Upper lobe of left lung (tissue), 6 donors: ENCODE measurements at regions not wholly inside any gene's neighbourhood (a gene's known extent, or its start where the extent isn't known, plus 50 kb on each side); places are given as distances from the start of the nearest gene placed in this dataset.

ENCODE experiments used
- ATAC-seq, 2 donors: fragments of 200-7000 bp; cut with Tn5 transposase; one replicate each; pipeline ENCODE4 v1.9.1; 2022; ENCODE audit warnings: mild to moderate bottlenecking in 2 of 2, moderate library complexity in 2 of 2; ENCODE audit not compliant: low FRiP score in 2 of 2
- DNase-seq, 2 donors: peaks; one replicate each; pipeline ENCODE4 v3.0.0-alpha.2; 2019 to 2020
- H3K27ac ChIP-seq, 4 donors: fragments of 200-600 bp; sonication (generic); one replicate each; pipeline ENCODE4 v1.5.1; 2016 to 2019
- H3K27me3 ChIP-seq, 4 donors: fragments of 200-600 bp; sonication (generic); one replicate each; pipeline ENCODE4 v1.5.1; 2017 to 2019
- H3K36me3 ChIP-seq, 4 donors: fragments of 200-600 bp; sonication (generic); one replicate each; pipeline ENCODE4 v1.5.1; 2016 to 2019
- H3K4me1 ChIP-seq, 4 donors: fragments of 200-600 bp; sonication (generic); one replicate each; pipeline ENCODE4 v1.5.1; 2018 to 2019
- H3K4me3 ChIP-seq, 4 donors: fragments of 200-600 bp; sonication (generic); one replicate each; pipeline ENCODE4 v1.5.1; 2017 to 2019; ENCODE audit warnings: mild to moderate bottlenecking in 2 of 4, moderate library complexity in 1 of 4
- H3K9me3 ChIP-seq, 4 donors: fragments of 200-600 bp; sonication (generic); one replicate each; pipeline ENCODE4 v1.5.1; 2018 to 2019
- EP300 ChIP-seq, 4 donors: sonication (generic); formaldehyde crosslinking; IDR thresholded peaks; one replicate each; pipeline ENCODE4 v1.5.1; 2017; ENCODE audit warnings: antibody characterized with exemption in 4 of 4, control low read depth in 2 of 4
- POLR2A ChIP-seq, 4 donors: fragments of 450-650 bp; IDR thresholded peaks; one replicate each; pipeline ENCODE4 v1.5.1; 2016 to 2017; ENCODE audit warnings: antibody characterized with exemption in 4 of 4, mild to moderate bottlenecking in 2 of 4
- POLR2AphosphoS5 ChIP-seq, 2 donors: sonication (generic); formaldehyde crosslinking; IDR thresholded peaks; one replicate each; pipeline ENCODE4 v1.5.1; 2017; ENCODE audit warnings: antibody characterized with exemption in 2 of 2
- WGBS, 2 donors: methylation state at CpG; one replicate each; pipeline ENCODE4 v1.1.5; 2017 to 2018; 5-methylcytosine and 5-hydroxymethylcytosine counted together
- TF ChIP-seq, protein P1 (sequence below), 6 experiments: fragments of 450-650 bp in 4 of 6; fragments of 200-600 bp in 2 of 6; sonication (generic) in 2 of 6; IDR thresholded peaks; one replicate each; pipeline ENCODE4 v1.5.1; 2016 to 2019; ENCODE audit warnings: antibody characterized with exemption in 6 of 6
- donor health status: DM: no; HTN: no; CAD: no; lungs with moderate emphysema.
- donor health status: DM: no; HTN: yes; CAD: no; lungs with severe emphysema.

DNA sequence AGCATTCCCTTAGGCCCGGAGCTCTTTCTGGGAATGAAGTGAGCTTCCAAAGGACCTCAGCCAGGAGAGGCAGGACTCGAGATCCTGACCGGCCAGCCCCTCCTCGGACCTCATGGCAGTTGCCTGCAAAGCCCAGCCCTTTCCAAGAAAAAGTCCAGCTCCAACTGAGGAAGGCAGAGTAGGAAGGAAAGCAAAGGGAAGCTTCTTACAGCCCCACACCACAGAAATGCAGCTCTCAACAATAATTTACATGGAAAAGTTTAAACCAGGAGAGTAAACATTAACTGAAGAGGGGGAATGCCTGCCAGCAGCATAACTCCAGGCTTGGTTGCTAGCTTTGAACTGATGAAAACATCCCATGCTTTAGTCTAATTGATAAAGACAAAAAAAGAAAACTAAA, 153.9 kb upstream of the PFKP start:
- Histone ChIP-seq H3K9me3 (no peaks in the 10 kb centered on the region), H3K4me1 (peaks cover 0 to 4% (median 0%) of the 10 kb centered on the region in 4 donors), H3K27me3 (no peaks in the 10 kb centered on the region), H3K27ac (no peak overlapping the region), H3K36me3 (no peaks in the 10 kb centered on the region), H3K4me3 (no peak overlapping the region)
- 34 to 48% methylated on average over 4 of the region's 4 CpGs for WGBS, 2 donors
- DNase-seq (no peak), ATAC-seq (no peak)
- TF ChIP-seq, protein P1, sequence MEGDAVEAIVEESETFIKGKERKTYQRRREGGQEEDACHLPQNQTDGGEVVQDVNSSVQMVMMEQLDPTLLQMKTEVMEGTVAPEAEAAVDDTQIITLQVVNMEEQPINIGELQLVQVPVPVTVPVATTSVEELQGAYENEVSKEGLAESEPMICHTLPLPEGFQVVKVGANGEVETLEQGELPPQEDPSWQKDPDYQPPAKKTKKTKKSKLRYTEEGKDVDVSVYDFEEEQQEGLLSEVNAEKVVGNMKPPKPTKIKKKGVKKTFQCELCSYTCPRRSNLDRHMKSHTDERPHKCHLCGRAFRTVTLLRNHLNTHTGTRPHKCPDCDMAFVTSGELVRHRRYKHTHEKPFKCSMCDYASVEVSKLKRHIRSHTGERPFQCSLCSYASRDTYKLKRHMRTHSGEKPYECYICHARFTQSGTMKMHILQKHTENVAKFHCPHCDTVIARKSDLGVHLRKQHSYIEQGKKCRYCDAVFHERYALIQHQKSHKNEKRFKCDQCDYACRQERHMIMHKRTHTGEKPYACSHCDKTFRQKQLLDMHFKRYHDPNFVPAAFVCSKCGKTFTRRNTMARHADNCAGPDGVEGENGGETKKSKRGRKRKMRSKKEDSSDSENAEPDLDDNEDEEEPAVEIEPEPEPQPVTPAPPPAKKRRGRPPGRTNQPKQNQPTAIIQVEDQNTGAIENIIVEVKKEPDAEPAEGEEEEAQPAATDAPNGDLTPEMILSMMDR (IDR thresholded peaks at IDR 0.05), result no peak
- TF ChIP-seq POLR2AphosphoS5 (IDR thresholded peaks at IDR 0.05) (no peak), POLR2A (IDR thresholded peaks at IDR 0.05) (no peak), EP300 (IDR thresholded peaks at IDR 0.05) (no peak)

DNA sequence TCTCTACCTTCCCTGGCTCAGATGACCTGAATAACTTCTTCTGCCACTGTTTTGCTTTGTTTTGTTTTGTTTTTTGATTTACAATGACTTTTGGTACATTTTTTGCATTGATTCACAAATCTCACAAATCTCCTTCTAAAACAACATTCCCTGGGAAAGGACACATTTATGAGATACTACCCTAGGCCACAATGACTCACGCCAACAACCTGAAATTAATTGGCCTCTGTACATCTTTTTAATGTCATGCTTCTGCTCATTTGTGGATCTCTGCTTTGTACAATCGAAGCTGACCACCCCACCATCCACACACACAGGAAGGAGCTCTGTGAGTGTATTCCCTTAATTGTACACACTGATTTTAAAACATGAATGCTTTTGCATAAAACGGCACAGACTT, 156.7 kb upstream of the PFKP start:
- DNase-seq, result no peak
- TF ChIP-seq POLR2A (IDR thresholded peaks at IDR 0.05), result no peak
- TF ChIP-seq, protein P1 (IDR thresholded peaks at IDR 0.05), result no peak
- no peaks in the 10 kb centered on the region for H3K36me3 ChIP-seq
- H3K27me3 ChIP-seq, result no peaks in the 10 kb centered on the region
- peaks cover 0 to 4% (median 0%) of the 10 kb centered on the region in 4 donors for H3K4me1 ChIP-seq
- H3K9me3 ChIP-seq, result no peaks in the 10 kb centered on the region
- H3K4me3 ChIP-seq, result no peak overlapping the region
- H3K27ac ChIP-seq, result no peak overlapping the region
- ATAC-seq, result no peak
- WGBS, 2 donors, result 64 to 73% methylated on average over 3 of the region's 3 CpGs

DNA sequence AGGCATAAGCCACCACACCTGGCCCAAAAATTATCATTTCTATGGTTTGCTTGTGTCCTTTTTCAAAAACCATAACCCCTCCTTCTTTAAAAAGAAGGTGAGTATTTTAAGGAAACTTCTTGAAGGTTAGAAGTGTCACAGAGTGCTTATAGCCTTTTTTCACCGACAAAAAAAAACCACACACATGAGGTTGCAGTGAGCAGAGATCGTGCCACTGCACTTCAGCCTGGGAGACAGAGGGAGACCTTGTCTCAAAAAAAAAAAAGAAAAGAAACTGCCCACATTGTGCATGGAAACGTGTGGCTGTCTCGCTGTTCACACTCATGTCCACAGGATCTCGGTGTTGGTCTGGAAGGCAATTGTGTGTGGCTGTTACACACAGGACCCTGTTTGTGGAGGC, 157.4 kb upstream of the PFKP start:
- no peaks in the 10 kb centered on the region for H3K36me3 ChIP-seq
- TF ChIP-seq, protein P1 (IDR thresholded peaks at IDR 0.05), result no peak
- TF ChIP-seq POLR2A (IDR thresholded peaks at IDR 0.05) (no peak), POLR2AphosphoS5 (IDR thresholded peaks at IDR 0.05) (no peak), EP300 (IDR thresholded peaks at IDR 0.05) (no peak)
- H3K4me1 ChIP-seq, result peaks cover 0 to 4% (median 0%) of the 10 kb centered on the region in 4 donors
- no peaks in the 10 kb centered on the region for H3K27me3 ChIP-seq
- DNase-seq, result no peak
- 73 to 81% methylated on average over 5 of the region's 5 CpGs for WGBS, 2 donors
- H3K27ac ChIP-seq, result no peak overlapping the region
- H3K9me3 ChIP-seq, result no peaks in the 10 kb centered on the region
- no peak for ATAC-seq
- H3K4me3 ChIP-seq, result no peak overlapping the region

DNA sequence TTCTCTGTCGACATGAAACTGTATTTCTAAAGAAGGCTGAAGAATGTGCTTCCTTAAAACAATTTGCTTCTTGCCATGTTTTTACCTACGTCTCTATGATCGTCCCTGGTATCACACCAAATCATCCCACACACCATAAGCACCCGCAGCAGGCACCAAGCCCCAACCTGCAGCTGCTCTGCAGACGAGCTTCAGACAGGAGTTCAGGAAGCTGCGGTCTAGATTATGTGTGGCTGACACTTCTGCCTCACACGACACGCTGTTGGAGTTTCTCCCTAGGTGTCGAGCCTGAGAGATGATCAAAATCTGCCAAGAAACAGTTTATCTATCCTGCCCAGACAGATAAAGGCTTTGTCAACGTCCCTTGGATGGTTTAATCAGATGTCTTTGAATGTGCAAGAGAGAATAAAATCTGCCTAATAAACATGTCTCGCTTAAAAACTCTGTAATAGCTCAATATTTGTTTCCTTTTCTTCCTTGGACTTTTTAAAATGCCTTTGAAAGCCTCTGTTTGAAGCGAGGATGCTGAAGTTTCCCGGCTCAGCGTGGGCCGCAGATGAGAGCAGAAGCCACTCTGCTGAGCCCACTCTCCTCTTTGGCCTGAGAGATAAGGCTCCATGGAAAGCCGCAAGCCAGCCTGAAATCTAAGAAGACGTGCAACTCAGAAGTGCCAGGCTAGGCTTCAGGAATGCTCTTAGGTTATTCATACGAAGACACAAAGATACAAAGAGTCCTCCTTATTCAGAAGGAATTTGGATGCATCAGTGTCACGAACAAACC, 158.3 kb upstream of the PFKP start:
- no peaks in the 10 kb centered on the region for H3K36me3 ChIP-seq
- TF ChIP-seq, protein P1 (IDR thresholded peaks at IDR 0.05), result no peak
- TF ChIP-seq EP300 (IDR thresholded peaks at IDR 0.05) (no peak), POLR2AphosphoS5 (IDR thresholded peaks at IDR 0.05) (no peak), POLR2A (IDR thresholded peaks at IDR 0.05) (no peak)
- H3K4me1 ChIP-seq, result peaks cover 0 to 4% (median 0%) of the 10 kb centered on the region in 4 donors
- H3K27ac ChIP-seq, result no peak overlapping the region
- H3K9me3 ChIP-seq, result no peaks in the 10 kb centered on the region
- no peak for ATAC-seq
- H3K4me3 ChIP-seq, result no peak overlapping the region
- no peak for DNase-seq
- no peaks in the 10 kb centered on the region for H3K27me3 ChIP-seq
- WGBS, 2 donors, result 53 to 59% methylated on average over 17 to 19 of the region's 19 CpGs

DNA sequence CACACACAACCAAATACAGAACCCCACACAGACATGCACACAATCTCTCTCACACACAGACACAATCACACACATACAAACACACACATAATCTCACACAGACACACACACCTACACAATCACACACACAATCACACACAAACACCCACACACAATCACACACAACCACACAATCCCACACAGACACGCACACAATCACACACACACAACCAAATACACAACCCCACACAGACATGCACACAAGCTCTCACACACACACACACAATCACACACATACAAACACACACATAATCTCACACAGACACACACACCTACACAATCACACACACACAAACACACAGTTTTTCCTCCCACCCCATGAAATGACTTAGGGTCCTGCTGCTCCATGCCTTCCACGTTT, 160.4 kb upstream of the PFKP start:
- ATAC-seq, result peak in 1 of 2 donors; percentile 44
- TF ChIP-seq EP300 (IDR thresholded peaks at IDR 0.05) (no peak), POLR2AphosphoS5 (IDR thresholded peaks at IDR 0.05) (no peak), POLR2A (IDR thresholded peaks at IDR 0.05) (no peak)
- TF ChIP-seq, protein P1 (IDR thresholded peaks at IDR 0.05), result no peak
- Histone ChIP-seq H3K4me3 (no peak overlapping the region), H3K4me1 (no peaks in the 10 kb centered on the region), H3K36me3 (no peaks in the 10 kb centered on the region), H3K27me3 (no peaks in the 10 kb centered on the region), H3K27ac (no peak overlapping the region), H3K9me3 (no peaks in the 10 kb centered on the region)
- 87 to 95% methylated on average over 2 of the region's 2 CpGs for WGBS, 2 donors
- DNase-seq, result no peak
